Activated CD4-positive, alpha-beta T cell treated with anti-CD3 and anti-CD28 coated beads, Interleukin-2, amount 10 ng/mL, durations not matched to agents 7 days and 5 days (primary cell): ENCODE measurements at regions not wholly inside any gene's neighbourhood (a gene's known extent, or its start where the extent isn't known, plus 50 kb on each side); places are given as distances from the start of the nearest gene placed in this dataset.

Source experiments
- CTCF ChIA-PET: fragments of 350-600 bp; sonication (Branson Sonifier 250); formaldehyde crosslinking; loops from one replicate; lab custom pipeline; 2021; ENCODE audit warnings: antibody characterized with exemption; lab: Charles Lee
- POLR2A ChIA-PET: fragments of 350-600 bp; sonication (Branson Sonifier 250); formaldehyde crosslinking; loops from one replicate; lab custom pipeline; 2021; ENCODE audit warnings: antibody characterized with exemption; lab: Charles Lee
- DNase-seq: peaks from one replicate; pipeline ENCODE4 v3.0.0-alpha.2; 2020
- H3K27ac Mint-ChIP-seq: one replicate; pipeline ENCODE4 v1.8.0; 2021; ENCODE audit warnings: mild to moderate bottlenecking, moderate library complexity, mixed read lengths
- H3K27me3 Mint-ChIP-seq: one replicate; pipeline ENCODE4 v1.8.0; 2021; ENCODE audit warnings: mixed read lengths
- H3K36me3 Mint-ChIP-seq: one replicate; pipeline ENCODE4 v1.8.0; 2021; ENCODE audit warnings: low read depth, mixed read lengths
- H3K4me1 Mint-ChIP-seq: one replicate; pipeline ENCODE4 v1.8.0; 2021; ENCODE audit warnings: mixed read lengths
- H3K4me3 Mint-ChIP-seq: one replicate; pipeline ENCODE4 v1.8.0; 2021; ENCODE audit warnings: mild to moderate bottlenecking, moderate library complexity, mixed read lengths
- H3K9me3 Mint-ChIP-seq: one replicate; pipeline ENCODE4 v1.8.0; 2021; ENCODE audit warnings: mixed read lengths

- CTCF ChIA-PET: no interaction called here
- Mint-ChIP-seq H3K9me3 (peaks cover 10% of the 10 kb centered on the region), H3K4me1 (no peaks in the 10 kb centered on the region)
Measured at GRCh38 chr2:147222506-147222905, 622.3 kb upstream of the ACVR2A start.

GRCh38 chr2:147214914-147215313, 629.9 kb upstream of the ACVR2A start:
- H3K36me3 Mint-ChIP-seq: no peaks in the 10 kb centered on the region
- no peak for DNase-seq
- no peak overlapping the region for H3K4me3 Mint-ChIP-seq
- POLR2A ChIA-PET: no interaction called here
- H3K9me3 Mint-ChIP-seq: peaks cover 13% of the 10 kb centered on the region
- no peak overlapping the region for H3K27ac Mint-ChIP-seq
- H3K4me1 Mint-ChIP-seq: no peaks in the 10 kb centered on the region
- no peaks in the 10 kb centered on the region for H3K27me3 Mint-ChIP-seq
- CTCF ChIA-PET: no interaction called here

More at GRCh38 chr2:147222506-147222905, 622.3 kb upstream of the ACVR2A start:
- Mint-ChIP-seq H3K4me3 (no peak overlapping the region), H3K27ac (no peak overlapping the region), H3K27me3 (no peaks in the 10 kb centered on the region), H3K36me3 (no peaks in the 10 kb centered on the region)
- no peak for DNase-seq
- POLR2A ChIA-PET: no interaction called here

GRCh38 chr2:147211484-147211883, 633.3 kb upstream of the ACVR2A start:
- H3K4me3 Mint-ChIP-seq: no peak overlapping the region
- no peak overlapping the region for H3K27ac Mint-ChIP-seq
- DNase-seq: no peak
- no peaks in the 10 kb centered on the region for H3K4me1 Mint-ChIP-seq
- ChIA-PET POLR2A (no interaction called here), CTCF (no interaction called here)
- H3K9me3 Mint-ChIP-seq: peaks cover 13% of the 10 kb centered on the region
- H3K27me3 Mint-ChIP-seq: peaks cover 2% of the 10 kb centered on the region
- H3K36me3 Mint-ChIP-seq: no peaks in the 10 kb centered on the region

- no peak overlapping the region for H3K27ac Mint-ChIP-seq
- DNase-seq: no peak
- H3K4me3 Mint-ChIP-seq: no peak overlapping the region
- ChIA-PET CTCF (no interaction called here), POLR2A (no interaction called here)
- no peaks in the 10 kb centered on the region for H3K36me3 Mint-ChIP-seq
- peaks cover 19% of the 10 kb centered on the region for H3K9me3 Mint-ChIP-seq
- H3K4me1 Mint-ChIP-seq: no peaks in the 10 kb centered on the region
- H3K27me3 Mint-ChIP-seq: peaks cover 7% of the 10 kb centered on the region
Measured at GRCh38 chr2:147204102-147204501, 640.7 kb upstream of the ACVR2A start.

GRCh38 chr2:147198651-147199171, 646.1 kb upstream of the ACVR2A start:
- H3K27me3 Mint-ChIP-seq: peaks cover 9% of the 10 kb centered on the region
- CTCF ChIA-PET: no interaction called here
- no peaks in the 10 kb centered on the region for H3K4me1 Mint-ChIP-seq
- H3K4me3 Mint-ChIP-seq: no peak overlapping the region
- POLR2A ChIA-PET: no interaction called here
- no peak for DNase-seq
- H3K27ac Mint-ChIP-seq: no peak overlapping the region
- H3K9me3 Mint-ChIP-seq: peaks cover 5% of the 10 kb centered on the region
- no peaks in the 10 kb centered on the region for H3K36me3 Mint-ChIP-seq

- Mint-ChIP-seq H3K4me3 (no peak overlapping the region), H3K27me3 (peaks cover 12% of the 10 kb centered on the region), H3K36me3 (no peaks in the 10 kb centered on the region), H3K9me3 (peaks cover 5% of the 10 kb centered on the region), H3K27ac (no peak overlapping the region), H3K4me1 (no peaks in the 10 kb centered on the region)
- no peak for DNase-seq
- CTCF ChIA-PET: no interaction called here
- POLR2A ChIA-PET: no interaction called here
Measured at GRCh38 chr2:147197754-147198483, 646.9 kb upstream of the ACVR2A start.

GRCh38 chr2:147182260-147182659, 662.6 kb upstream of the ACVR2A start:
- peaks cover 34% of the 10 kb centered on the region for H3K9me3 Mint-ChIP-seq
- peaks cover 19% of the 10 kb centered on the region for H3K4me1 Mint-ChIP-seq
- POLR2A ChIA-PET: no interaction called here
- H3K27ac Mint-ChIP-seq: peak overlapping the region; percentile 61
- DNase-seq: peak; percentile 40
- CTCF ChIA-PET: interaction anchor here (0.8 to 1.1 kb wide), 2 partner anchors 9 to 60 kb away, joined by 3 to 4 read pairs; no protein-coding TSS in a partner anchor
- no peak overlapping the region for H3K4me3 Mint-ChIP-seq
- H3K36me3 Mint-ChIP-seq: peaks cover 4% of the 10 kb centered on the region
- no peaks in the 10 kb centered on the region for H3K27me3 Mint-ChIP-seq

- Mint-ChIP-seq H3K4me3 (no peak overlapping the region), H3K27ac (no peak overlapping the region), H3K27me3 (no peaks in the 10 kb centered on the region), H3K4me1 (peaks cover 19% of the 10 kb centered on the region), H3K36me3 (peaks cover 4% of the 10 kb centered on the region), H3K9me3 (peaks cover 33% of the 10 kb centered on the region)
- ChIA-PET CTCF (interaction anchor here (0.9 to 1.2 kb wide), 2 partner anchors 11 to 194 kb away, joined by 3 to 4 read pairs; no protein-coding TSS in a partner anchor), POLR2A (no interaction called here)
- no peak for DNase-seq
Measured at GRCh38 chr2:147181351-147182029, 663.3 kb upstream of the ACVR2A start.

- H3K27ac Mint-ChIP-seq: no peak overlapping the region
- peaks cover 14% of the 10 kb centered on the region for H3K4me1 Mint-ChIP-seq
- H3K4me3 Mint-ChIP-seq: no peak overlapping the region
- H3K9me3 Mint-ChIP-seq: peaks cover 10% of the 10 kb centered on the region
- CTCF ChIA-PET: no interaction called here
- H3K27me3 Mint-ChIP-seq: peaks cover 3% of the 10 kb centered on the region
- POLR2A ChIA-PET: no interaction called here
- H3K36me3 Mint-ChIP-seq: no peaks in the 10 kb centered on the region
- no peak for DNase-seq
Measured at GRCh38 chr2:147177071-147177857, 667.6 kb upstream of the ACVR2A start.

GRCh38 chr2:147174824-147175254, 670.0 kb upstream of the ACVR2A start:
- Mint-ChIP-seq H3K4me1 (no peaks in the 10 kb centered on the region), H3K27ac (no peak overlapping the region), H3K27me3 (peaks cover 3% of the 10 kb centered on the region), H3K36me3 (no peaks in the 10 kb centered on the region), H3K9me3 (no peaks in the 10 kb centered on the region), H3K4me3 (no peak overlapping the region)
- ChIA-PET CTCF (no interaction called here), POLR2A (no interaction called here)
- no peak for DNase-seq

GRCh38 chr2:147173798-147174197, 671.0 kb upstream of the ACVR2A start:
- DNase-seq: no peak
- no peaks in the 10 kb centered on the region for H3K9me3 Mint-ChIP-seq
- H3K27ac Mint-ChIP-seq: no peak overlapping the region
- no peak overlapping the region for H3K4me3 Mint-ChIP-seq
- H3K4me1 Mint-ChIP-seq: no peaks in the 10 kb centered on the region
- no peaks in the 10 kb centered on the region for H3K36me3 Mint-ChIP-seq
- ChIA-PET POLR2A (no interaction called here), CTCF (no interaction called here)
- H3K27me3 Mint-ChIP-seq: peaks cover 3% of the 10 kb centered on the region

- H3K36me3 Mint-ChIP-seq: no peaks in the 10 kb centered on the region
- ChIA-PET POLR2A (no interaction called here), CTCF (interaction anchor here (1.1 kb wide), 1 partner anchor 739 kb away, joined by 3 read pairs; no protein-coding TSS in a partner anchor)
- H3K27me3 Mint-ChIP-seq: peaks cover 3% of the 10 kb centered on the region
- H3K4me3 Mint-ChIP-seq: no peak overlapping the region
- H3K4me1 Mint-ChIP-seq: no peaks in the 10 kb centered on the region
- DNase-seq: no peak
- no peaks in the 10 kb centered on the region for H3K9me3 Mint-ChIP-seq
- H3K27ac Mint-ChIP-seq: no peak overlapping the region
Measured at GRCh38 chr2:147173189-147173581, 671.6 kb upstream of the ACVR2A start.
